Kidney epithelial cell (primary cell): ENCODE measurements at regions not wholly inside any gene's neighbourhood (a gene's known extent, or its start where the extent isn't known, plus 50 kb on each side); places are given as distances from the start of the nearest gene placed in this dataset.
"Not testable (repeated sequence)": the region's sequence is repeated elsewhere in the genome, so short reads cannot be mapped to it uniquely, and the experiment has no call there.

Experiments
- DNase-seq: peaks from one replicate; pipeline ENCODE4 v3.0.0-alpha.2; 2010; ENCODE audit warnings: low read depth
- H3K27me3 ChIP-seq: 2 replicates; pipeline ENCODE4 v1.6.0; 2011; ENCODE audit warnings: low read length; ENCODE audit not compliant: control insufficient read depth, insufficient read depth
- H3K36me3 ChIP-seq: 2 replicates; pipeline ENCODE4 v1.5.1; 2011; ENCODE audit warnings: low read length; ENCODE audit not compliant: control insufficient read depth, insufficient read depth
- H3K4me3 ChIP-seq: 2 replicates; pipeline ENCODE4 v1.5.1; 2011; ENCODE audit warnings: low read depth, mild to moderate bottlenecking, control low read depth, low read length
- CTCF ChIP-seq: IDR thresholded peaks from 2 replicates; pipeline ENCODE4 v1.5.1; 2011; ENCODE audit warnings: mild to moderate bottlenecking, moderate library complexity, low read length, control low read depth, inconsistent platforms; ENCODE audit not compliant: insufficient read depth, poor library complexity, severe bottlenecking

- Histone ChIP-seq H3K27me3 (peaks cover 22% of the 10 kb centered on the region), H3K36me3 (no peaks in the 10 kb centered on the region), H3K4me3 (no peak overlapping the region)
- TF ChIP-seq CTCF = no peak
- no peak for DNase-seq
Observed at GRCh38 chr10:100634034-100634433, 98.3 kb downstream of the HIF1AN start.

GRCh38 chr10:100636848-100637553 lies 101.3 kb downstream of the HIF1AN start:
- H3K4me3 ChIP-seq = no peak overlapping the region
- TF ChIP-seq CTCF = no peak
- DNase-seq = no peak
- H3K27me3 ChIP-seq = peaks cover 18% of the 10 kb centered on the region
- no peaks in the 10 kb centered on the region for H3K36me3 ChIP-seq

GRCh38 chr10:100637785-100638184 lies 102.0 kb downstream of the HIF1AN start:
- no peak for DNase-seq
- TF ChIP-seq CTCF = peak; percentile 52
- Histone ChIP-seq H3K4me3 (no peak overlapping the region), H3K36me3 (no peaks in the 10 kb centered on the region), H3K27me3 (peaks cover 21% of the 10 kb centered on the region)

- not testable (repeated sequence) for DNase-seq, H3K4me3 ChIP-seq, H3K36me3 ChIP-seq
- H3K27me3 ChIP-seq = peaks cover 24% of the 10 kb centered on the region
Observed at GRCh38 chr10:100638969-100639368, 103.2 kb downstream of the HIF1AN start.

GRCh38 chr10:100642295-100642994 lies 102.9 kb upstream of the PAX2 start:
- Histone ChIP-seq H3K36me3 (no peaks in the 10 kb centered on the region), H3K27me3 (peaks cover 49% of the 10 kb centered on the region), H3K4me3 (no peak overlapping the region)
- DNase-seq = no peak
- TF ChIP-seq CTCF = no peak

- DNase-seq = no peak
- H3K27me3 ChIP-seq = peaks cover 47% of the 10 kb centered on the region
- TF ChIP-seq CTCF = no peak
- no peak overlapping the region for H3K4me3 ChIP-seq
- H3K36me3 ChIP-seq = no peaks in the 10 kb centered on the region
Observed at GRCh38 chr10:100645091-100645490, 100.3 kb upstream of the PAX2 start.
